NCI-H460 (cell line): ENCODE measurements at regions not wholly inside any gene's neighbourhood (a gene's known extent, or its start where the extent isn't known, plus 50 kb on each side); places are given as distances from the start of the nearest gene placed in this dataset.

Source experiments
- DNase-seq: peaks from one replicate; pipeline ENCODE4 v3.0.0-alpha.2; 2016; ENCODE audit warnings: low read depth; ENCODE audit errors: extremely low read depth

DNA sequence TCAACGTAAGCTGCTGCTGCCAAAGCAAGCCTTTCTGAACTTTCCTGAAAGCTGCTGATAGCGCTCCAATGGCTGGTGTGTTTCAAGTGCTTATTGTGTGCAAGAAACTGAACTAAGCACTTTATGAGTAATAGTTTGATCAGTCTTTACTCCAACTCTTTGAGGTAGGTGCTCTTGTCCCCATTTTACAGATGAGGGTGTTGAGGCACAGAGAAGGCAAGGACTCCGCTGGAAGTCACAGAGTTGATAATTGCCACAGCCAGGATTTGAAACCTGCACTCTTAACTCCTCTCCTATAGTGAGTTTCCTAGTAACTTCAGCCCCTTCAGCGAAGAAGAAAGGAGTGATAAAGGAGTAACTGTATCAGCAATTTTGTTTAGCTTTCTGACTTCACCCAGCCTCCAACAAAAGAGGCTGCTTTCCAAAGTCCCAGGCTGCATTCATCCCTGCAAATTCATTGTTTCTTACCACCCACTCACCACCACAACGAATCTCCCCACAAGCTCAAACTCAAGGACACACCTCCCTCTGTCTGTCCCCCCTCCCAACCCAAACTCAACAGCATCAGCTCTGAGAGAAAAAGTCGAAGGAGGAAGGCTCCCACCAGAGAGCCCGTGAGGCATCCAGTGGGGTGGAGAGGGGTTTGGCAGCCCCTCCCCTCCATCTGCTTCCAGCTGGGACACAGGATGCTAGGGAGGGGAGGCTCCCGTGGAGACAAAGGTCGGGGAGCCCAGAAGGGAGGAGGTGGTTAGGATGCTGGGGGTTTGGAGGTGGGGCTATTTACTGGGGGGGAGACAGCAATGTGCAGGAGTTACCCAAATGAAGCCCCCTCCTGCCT, 139.6 kb downstream of the NAV1 start:
- DNase-seq: no peak

DNA sequence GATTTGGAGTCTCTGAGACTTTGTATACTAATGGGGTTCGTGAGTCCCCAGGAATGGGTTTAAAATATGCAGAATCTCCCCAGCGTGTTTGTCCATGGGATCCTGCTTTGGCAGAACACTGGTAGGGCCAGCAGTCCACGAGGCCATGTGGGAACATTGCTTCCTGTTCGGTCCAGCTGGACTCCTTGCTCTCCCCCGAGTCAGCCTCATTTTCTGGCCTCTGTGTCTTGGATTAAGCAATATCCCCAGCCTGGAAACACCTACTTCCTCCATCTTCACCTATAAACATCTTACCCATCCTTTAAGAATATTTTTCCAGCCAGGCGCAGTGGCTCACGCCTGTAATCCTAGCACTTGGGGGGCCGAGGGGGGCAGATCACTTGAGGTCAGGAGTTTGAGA, 142.4 kb downstream of the NAV1 start:
- DNase-seq: no peak

DNA sequence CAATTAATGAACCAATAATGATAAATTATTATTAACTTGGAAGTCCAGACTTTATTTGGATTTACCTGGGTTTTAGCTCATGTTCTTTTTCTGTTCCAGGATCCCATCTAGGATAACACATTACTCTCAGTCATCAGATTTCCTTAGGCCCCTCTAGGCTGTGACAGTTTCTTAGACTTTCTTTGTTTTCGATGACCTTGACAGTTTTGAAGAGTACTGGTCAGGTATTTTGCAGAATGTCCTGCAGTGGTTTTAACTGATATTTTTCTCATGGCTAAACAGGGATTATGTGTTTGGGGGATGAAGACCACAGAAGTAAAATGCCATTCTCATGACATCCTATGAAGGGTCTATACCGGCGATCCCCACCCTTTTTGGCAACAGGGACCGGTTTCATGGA, 144.0 kb downstream of the NAV1 start:
- DNase-seq: no peak

DNA sequence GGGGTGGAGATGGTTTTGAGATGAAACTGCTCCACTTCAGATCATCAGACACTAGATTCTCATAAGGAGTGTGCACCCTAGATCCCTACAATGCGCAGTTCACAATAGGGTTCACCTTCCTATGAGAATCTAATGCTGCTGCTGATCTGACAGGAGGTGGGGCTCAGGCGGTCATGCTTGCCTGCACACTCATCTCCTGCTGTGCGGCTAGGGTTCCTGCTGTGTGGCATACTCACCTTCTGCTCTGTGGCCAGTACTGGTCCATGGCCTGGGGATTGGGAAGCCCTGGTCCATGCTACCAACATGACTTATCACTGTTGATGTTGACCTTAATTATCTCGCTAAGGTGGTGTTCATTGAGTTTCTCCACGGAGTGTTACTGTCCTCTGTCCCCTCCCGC, 144.5 kb downstream of the NAV1 start:
- no peak for DNase-seq

DNA sequence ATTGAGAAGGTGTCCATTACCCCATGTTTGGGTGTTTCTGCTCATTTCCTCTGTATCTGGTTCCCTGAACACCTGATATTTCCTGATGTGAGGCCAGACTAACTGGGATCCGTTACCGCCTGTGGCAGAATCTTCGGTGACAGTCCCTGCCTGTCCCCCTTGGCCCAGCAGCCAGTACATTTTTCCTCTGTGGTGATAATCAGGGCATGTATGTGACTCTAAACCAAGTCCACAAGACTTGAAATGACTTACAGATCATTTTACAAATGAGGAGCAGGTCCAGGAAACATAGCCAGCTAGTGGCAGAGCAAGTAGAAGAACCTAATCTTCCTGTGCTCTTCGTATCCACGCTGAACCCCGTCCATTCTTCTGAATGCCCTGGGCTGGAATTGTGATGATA, 143.5 kb upstream of the IPO9 start:
- no peak for DNase-seq

DNA sequence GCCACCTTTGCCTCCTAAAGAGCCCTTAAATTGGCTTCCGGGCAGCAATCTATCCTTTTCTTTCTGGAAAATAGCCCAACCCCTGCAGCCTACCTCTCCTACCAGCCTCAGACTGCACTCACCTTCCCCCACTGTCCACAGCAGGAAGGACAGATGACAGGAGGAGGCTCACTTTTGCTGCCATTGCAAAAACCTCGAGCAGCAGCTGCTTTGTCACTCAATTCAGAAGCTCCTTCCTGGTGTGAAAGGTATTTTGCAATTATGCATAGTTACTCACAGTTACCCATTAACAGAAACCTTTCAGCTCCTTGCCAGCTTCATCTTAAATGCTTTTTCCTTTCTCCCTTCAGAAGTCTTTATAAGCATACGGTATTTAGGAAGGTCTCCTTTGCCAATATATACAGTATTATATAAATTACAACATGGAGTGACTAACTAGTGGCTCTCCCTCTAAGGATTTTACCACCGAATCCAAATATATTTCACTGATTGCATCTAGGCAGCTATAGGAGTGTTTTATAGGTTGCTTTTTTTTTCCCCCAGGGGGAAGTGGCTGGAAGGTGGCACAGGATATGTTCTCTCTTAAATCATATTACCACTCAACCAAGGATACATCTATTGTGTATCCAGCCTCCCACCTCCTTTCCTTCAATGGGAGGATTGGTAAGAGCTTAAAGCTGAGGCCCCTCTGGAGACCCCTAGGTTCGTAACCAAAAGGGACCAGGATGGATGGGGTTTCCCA, 142.1 kb upstream of the IPO9 start:
- DNase-seq: no peak

DNA sequence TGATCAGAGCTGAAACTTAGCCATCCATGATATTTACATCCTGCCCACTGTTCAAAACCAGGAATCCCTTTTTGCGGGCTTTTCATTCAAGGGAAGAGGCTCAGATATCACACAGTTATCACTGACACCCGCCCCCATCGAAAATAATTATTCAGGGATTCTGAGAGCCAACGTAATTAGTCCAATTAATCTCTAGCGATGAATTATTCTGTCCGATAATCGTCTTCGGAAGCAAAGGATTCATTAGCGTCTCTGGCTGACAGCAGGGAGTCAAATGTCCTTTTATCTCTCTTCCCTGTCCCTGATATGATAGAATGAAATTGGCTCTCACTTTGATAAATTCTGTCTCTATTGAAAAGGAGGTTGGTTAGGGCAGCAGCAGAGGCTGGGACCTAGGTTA, 140.4 kb upstream of the IPO9 start:
- no peak for DNase-seq

DNA sequence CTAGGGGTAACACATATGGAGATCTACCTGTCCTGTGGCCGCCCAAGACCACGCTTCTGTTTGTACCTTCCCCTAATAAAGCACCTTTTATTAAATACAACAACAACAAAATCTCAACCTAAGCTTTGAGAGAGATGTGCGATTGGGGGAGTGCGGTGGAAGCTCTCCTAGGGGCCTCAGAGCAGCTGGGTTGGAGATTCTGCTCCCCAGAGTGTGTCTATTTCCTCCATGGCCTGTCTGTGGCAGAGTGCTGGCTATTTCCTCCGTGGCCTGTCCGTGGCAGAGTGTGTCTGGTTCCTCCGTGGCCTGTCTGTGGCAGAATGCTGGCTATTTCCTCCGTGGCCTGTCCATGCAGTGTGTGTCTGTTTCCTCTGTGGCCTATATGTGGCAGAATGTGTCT, 139.3 kb upstream of the IPO9 start:
- no peak for DNase-seq

DNA sequence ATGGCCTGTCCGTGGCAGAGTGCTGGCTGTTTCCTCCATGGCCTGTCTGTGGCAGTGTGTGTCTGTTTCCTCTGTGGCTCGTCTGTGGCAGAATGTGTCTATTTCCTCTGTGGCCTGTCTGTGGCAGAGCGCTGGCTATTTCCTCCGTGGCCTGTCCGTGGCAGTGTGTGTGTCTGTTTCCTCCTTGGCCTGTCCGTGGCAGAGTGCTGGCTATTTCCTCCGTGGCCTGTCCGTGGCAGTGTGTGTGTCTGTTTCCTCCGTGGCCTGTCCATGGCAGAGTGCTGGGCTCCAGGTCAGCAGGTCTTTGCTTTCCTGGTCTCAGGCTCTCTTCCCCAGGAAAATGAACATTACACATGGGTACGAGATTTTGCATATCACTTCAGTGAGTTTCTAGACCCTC, 138.4 kb upstream of the IPO9 start:
- DNase-seq: no peak

DNA sequence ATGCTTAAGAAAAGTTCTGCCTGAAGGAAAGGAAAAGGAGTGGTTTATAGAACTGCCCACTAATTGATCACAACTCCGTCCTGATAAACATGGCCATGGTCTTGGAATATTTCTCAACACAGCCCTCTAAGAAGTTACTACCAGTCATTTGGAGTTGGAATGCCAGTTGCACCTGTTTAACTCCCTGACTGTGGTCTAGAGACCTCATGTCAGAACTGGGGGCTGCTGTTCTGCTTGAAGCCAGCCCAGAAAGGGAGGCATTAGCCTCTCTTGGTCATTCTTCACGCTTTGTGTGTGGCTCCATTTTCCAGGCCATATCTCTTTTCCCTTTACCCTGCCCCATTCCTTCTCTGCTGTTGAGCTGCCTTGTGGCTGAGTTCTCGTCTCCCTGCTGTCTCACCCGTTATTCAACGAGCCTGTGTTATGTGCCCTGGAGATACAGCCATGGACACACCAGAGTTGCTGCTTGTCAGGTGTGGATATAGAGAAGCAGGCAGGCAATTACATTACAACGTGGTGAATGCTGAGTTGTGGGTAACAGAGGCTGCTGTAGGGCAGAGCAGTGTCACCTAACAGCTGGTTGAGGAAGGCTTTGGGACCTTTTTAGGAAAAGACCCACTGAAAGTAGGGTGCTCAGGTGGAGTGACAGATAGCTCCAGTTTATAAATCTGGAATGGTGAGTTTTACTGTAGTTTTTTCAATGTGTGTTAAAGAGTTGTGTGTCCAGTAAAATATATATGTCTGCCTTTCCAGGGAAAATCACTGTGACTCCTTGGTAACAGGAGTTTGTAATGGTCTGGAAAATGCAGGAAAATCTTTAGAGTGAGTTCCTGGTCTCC, 137.0 kb upstream of the IPO9 start:
- DNase-seq: no peak

DNA sequence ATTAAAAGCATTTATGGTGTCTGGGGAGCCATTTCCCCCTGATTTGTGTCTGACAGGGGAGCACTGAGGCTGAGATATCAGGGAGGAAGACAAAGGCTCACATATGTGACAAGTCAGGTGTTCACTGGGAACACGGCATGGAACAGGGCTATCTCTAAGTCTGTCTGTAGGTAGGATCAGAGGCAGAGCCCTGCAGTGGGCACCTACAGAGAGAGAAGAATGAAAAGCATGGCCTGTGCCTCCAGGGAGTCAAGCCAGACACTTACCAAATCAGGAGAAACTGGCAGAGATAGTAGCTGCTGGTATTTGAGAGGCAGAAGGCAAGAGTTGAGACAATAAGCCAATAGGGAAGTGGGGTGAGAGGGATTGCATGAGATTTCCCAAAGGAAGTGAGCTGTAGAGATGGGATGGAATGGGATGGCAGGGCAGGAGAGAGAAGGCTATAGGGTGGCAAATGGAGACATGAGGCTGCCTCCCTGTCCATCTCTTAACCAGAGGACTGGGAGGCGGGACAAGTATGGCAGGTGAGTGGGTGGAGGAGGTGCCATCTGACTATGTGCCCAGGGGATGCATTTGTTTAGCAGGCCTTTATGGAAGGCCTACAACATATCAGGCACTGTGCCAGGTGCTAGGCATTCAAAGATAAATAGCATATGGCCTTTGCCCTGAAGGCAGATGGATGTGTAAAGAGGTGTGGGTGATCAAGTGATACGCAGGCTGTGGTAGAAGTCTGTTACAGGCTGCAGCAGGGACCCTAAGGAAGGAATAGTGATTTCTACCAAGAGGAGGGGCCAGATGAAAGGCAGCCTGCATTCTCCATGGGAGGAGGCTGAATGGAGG, 136.2 kb upstream of the IPO9 start:
- DNase-seq: no peak

DNA sequence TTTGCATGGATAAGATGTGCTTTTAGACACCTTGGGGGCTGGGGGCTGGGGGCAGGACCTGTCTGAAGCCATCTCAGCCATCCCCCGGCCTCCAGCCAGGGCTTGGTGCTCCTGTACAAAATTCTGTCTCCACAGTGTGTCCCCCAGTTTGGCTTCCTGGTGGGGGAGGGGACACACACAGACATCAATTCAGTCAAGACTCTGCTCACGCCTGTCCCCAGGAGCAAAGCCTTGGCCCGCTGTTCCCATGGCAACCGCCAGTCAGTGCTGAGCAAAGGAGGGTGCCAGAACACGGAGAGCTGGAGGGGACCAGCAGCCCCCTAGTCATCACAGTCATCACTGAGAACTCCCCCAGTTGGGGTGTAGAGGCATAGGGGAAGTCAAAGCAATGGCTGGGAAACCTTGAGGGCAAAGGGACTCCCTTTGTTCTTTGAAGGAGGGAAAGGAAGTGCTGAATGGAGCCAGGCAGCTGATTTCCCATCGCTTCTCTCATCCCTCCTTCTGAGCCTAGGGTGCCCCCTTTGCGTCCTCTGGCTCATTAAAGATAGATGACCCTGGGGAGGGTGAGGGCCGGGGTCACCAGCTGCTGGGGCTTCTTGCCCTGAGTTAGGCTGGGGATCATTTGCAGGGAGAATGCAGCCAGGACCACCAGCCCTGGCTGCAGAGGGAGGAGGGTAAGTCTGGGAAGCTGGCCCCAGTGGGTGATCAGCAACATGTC, 134.9 kb upstream of the IPO9 start:
- no peak for DNase-seq

DNA sequence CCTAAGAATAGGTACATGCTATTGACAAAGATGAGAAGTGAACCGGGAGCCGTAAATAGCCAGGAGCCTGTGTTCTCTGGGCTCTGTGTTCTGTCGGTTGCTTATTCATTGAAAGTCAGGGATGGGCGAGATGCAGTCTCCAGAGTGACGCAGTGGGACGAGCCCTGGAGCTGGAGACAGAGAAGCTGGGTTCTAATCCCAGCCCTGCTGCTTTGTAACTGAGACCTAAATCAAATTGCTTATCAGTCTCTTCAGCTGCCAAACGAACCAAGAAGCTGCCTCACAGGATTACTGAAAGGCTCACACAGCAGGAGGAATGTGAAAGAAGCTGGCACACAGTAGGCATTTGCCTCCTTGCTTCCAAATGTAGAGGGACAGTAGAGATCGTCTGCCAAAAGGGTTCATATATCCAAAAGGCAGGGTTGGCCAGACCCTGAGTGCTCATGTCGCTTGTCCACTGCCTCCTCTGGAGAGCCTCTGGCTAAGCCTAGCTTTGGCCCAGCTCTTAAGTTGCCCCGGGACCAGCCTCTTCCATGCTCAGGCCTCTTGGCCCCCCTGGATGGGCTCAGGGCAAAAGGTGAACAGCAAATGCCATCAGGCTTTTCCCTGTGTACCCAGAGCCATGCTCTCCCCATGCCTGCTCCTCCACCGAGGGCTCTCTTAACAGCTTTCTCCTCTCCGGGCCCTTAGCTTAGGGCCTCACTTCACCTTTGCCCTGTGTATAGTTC, 134.2 kb upstream of the IPO9 start:
- DNase-seq: no peak

DNA sequence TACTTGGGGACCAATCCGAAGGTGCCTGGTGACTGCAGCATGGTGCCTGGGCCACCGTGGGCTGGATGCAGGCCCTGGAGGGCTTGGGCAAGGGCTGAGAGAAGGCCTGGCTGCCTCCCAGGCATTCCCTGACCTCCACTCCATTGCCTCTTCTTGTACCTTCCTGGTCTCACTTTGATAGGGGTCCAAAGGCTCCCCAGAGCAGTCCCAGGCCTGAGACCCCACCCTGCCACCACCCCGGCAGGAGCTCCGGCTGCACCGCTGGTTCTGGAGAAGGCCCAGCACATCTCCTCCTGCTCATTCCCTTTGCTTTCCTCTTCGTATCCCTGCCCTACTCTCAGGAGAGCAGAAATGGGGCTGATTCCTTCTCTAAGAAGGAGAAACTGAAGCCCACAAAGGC, 133.3 kb upstream of the IPO9 start:
- no peak for DNase-seq

DNA sequence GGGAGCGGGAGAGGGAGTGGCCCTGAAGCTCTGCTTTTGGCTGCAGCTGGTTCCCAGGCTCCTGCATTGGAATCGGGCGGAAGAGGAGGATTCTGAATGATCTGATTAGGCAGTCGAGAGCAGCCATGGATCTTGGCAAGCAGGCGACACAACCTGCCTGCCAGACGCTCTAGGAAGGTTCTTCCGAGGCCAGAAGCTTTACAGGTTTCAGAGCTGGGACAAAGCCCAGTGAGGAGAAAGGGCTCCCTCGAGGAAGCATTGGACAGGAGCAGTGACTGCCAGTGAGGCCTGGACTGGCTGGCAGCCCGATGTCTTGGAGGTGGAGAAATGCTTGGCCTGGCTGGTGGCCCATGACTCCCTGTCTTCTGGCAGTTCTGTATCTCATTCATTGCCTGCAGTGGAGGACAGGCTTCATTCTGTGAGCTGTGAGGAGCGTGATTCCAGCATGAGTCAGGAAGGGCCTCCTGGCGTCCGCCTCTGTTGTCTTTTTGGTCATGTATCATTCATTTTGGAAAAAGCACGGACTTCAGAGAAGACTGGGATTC, 132.7 kb upstream of the IPO9 start:
- no peak for DNase-seq

DNA sequence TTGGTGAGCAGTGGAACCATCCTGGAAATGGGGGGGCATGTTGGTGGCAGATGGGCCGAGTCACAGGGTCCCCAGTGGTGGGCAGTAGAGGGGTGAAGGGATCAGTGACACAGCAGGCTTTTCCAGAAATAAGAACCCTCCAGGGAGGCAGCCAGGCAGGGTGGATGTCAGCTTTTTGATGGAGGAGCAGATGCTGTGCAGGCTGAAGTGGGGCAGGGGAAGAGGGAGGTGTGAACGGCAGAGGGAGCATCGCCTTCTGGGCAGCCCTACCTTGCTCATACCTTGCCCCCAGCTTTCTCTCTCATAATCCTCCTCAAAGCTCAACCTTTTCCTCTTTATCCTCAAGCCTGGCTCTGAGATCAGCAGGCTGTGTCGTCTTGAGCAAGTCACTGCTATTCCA, 131.8 kb upstream of the IPO9 start:
- DNase-seq: no peak

DNA sequence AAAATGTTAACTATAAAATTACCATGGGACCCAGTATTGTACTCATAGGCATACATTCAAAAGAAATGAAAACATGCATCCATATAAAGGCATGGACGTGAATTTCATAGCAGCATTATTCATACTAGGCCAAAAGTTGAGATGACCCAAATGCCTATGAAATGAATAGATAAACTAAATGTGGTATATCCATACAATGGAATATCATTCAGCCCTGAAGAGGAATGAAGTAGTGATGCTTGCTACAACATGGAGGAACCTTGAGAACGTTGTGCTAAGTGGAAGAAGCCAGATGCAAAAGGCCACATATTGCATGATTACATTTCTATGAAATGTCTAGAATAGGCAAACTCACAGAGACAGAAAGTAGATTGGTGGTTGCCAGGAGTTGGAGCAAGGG, 127.1 kb upstream of the IPO9 start:
- no peak for DNase-seq

DNA sequence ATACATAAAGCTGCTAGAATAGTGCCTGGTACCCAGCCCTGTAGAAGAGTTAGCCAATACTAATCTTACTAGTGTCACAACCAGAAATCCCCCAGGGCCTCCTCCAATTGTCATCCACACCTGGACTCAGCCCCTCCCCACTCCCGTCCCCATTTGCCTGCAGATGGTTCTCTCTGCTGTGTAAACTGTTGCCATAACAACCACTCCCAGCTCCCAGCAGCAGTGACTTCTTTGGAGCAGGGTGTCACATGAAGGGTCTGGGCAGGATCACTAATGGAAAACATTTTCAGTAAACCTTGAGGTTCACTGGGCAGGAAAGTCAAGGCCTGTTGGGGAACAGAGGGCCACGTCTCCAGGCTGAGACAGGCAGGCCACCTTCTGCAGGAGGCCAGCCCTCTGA, 126.0 kb upstream of the IPO9 start:
- no peak for DNase-seq
